Kidney glomerular epithelial cell (primary cell): ENCODE measurements at regions not wholly inside any gene's neighbourhood (a gene's known extent, or its start where the extent isn't known, plus 50 kb on each side); places are given as distances from the start of the nearest gene placed in this dataset.

ENCODE experiments used
- DNase-seq: peaks from one replicate; lab custom pipeline; 2025; lab: John Stamatoyannopoulos, UW

DNA sequence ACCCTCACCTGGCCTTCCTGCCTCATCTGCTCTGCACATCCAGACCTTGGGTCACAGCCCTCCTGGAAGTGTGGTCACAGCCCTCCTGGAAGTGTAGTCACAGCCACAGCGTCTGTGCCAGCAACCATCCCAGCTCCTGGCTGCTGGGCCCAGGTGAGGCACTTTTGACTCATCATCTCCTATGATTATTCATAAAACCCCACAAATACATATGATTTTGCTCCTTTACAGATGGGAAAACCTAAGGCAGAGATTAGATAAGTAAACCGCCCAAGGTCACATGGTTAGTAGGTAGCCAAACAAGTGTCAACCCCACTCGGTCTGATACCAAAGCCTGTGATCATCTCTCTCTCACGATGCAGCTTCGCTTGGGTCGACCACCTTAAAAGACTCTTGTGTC lies 94.3 kb downstream of the PRLHR start:
- DNase-seq: no peak

GRCh38 chr10:118500477-118501104 lies 94.9 kb downstream of the PRLHR start:
- no peak for DNase-seq

DNA sequence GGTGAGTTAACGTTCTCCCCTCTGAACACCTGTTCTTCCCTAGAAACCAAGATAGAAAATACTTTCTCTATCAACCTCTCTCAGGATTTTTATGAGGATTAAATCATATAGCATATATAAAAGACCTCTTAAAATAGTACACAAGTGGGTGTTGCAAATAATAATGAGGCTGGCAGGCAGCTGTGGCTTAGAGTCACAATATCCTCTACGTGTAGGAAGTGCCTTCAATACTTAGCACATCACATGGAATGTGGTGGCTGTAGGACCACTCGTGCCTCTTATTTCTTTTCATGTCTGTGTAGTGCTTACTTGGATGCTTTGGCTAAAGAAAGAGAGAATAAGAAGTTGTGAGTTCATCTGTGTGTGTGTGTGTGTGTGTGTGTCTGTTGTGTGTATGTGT lies 96.3 kb downstream of the PRLHR start:
- DNase-seq: no peak

GRCh38 chr10:118498623-118499022 lies 96.8 kb downstream of the PRLHR start:
- DNase-seq: no peak

DNA sequence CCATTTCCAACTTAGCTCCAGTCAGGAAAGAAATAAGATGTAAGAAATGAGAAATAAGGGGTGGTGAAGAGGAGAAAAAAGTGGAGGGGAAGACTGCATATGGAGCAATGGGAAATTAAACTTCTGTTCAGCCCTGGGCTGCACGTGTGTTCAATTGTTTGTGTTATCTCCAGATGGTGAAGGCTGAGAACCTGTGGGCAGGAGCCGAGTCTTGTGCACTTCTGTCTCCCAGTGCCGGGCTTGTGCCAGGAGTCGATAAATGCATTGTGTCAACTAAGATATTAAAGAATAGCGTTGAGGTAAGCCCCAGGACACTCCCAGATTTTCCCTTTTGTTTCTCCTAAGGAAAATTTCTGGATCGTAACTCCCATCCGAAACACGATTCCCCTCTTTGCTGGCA lies 98.2 kb downstream of the PRLHR start:
- DNase-seq: no peak

- DNase-seq: no peak
These were observed 98.9 kb downstream of the PRLHR start for GRCh38 chr10:118496525-118496924.

DNA sequence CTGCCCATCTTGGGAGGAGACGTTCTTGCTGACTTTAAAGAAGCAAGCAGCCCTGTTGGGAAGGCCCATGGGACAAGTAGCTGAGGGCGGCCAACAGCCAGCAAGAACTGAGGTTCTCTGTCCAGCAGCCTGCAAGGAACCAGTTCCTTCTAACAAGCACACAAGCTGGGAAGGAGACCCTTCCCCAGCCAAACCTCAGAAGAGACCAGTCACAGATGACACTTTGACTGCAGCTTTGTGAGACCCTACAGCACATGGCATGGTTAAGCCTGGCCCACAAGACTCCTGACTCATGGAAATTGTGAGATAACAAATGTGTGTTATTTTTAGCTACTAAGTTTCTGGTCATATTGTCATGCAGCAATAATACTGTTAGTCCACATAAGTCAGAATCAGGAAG lies 99.9 kb downstream of the PRLHR start:
- no peak for DNase-seq

GRCh38 chr10:118491055-118491454 lies 104.4 kb downstream of the PRLHR start:
- DNase-seq: no peak

- no peak for DNase-seq
These were observed 106.5 kb downstream of the PRLHR start for GRCh38 chr10:118488710-118489497.

DNA sequence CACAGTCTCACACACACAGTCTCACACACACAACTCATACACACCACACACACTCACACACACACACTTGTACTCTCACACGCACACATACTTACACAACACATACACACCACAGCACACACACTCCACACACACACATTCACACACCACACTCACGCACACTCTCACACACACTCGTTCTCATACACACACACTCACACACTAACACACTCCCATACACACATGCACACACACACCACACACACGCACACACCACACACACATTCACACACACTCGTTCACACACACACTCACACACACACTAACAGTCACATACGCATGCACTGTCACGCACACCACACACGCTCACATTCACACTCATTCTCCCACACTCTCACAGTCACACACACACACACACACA lies 109.8 kb downstream of the PRLHR start:
- no peak for DNase-seq

DNA sequence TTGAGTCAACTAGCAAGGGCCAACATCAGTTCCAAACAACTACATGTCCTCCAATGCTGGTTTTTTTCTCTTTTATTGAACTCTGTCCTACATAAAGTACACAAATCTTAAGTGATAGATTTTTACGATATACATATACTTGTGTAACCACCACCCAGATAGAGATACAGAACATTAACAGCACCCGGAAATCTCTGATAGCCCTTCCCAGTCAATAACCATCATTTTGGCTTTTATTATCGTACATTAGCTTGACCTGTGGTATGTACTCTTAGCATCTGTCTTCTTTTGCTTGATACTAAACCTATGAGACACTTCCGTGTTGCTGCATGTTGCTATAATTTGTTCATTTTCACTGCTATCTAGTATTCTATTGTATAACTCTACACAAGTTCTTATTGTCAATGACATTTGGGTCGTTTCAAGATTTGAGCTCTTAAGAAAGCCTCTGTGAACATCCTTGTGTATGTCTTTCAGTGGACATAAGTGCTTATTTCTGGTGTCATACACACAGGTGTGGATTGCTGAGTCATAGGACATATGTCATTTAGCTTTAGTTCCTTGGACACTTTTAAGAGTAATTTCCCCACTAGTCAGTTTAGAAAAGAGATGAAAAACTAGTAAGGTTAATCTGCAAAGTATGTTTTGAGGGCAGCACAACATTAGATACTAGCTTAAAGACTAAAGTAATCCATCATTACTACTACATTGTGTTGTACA lies 111.1 kb downstream of the PRLHR start:
- no peak for DNase-seq

- DNase-seq: no peak
These were observed 112.0 kb downstream of the PRLHR start for GRCh38 chr10:118483496-118483895.

- no peak for DNase-seq
These were observed 112.8 kb downstream of the PRLHR start for GRCh38 chr10:118482393-118483331.

GRCh38 chr10:118481871-118482270 lies 113.6 kb downstream of the PRLHR start:
- no peak for DNase-seq

DNA sequence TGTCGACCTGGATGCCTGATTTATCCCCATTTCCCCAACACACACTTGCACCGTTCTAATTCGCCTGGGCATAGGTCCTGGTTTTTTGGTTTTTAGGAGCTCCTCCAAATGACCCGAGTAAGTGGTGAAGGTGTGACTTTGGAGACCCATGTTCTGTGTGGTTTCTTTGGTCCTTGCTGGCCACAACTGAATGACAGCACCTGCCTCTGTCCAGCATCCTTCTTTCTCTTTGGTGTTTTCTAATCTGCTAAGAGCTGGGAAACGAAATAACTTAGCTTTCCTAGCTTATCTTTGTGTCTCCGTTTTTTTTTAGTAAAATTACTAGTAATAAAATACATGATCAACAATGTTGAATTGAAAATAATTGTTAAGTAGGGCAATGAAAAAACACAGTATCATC lies 120.2 kb downstream of the PRLHR start:
- DNase-seq: no peak

- no peak for DNase-seq
These were observed 121.3 kb downstream of the PRLHR start for GRCh38 chr10:118474111-118474510.

DNA sequence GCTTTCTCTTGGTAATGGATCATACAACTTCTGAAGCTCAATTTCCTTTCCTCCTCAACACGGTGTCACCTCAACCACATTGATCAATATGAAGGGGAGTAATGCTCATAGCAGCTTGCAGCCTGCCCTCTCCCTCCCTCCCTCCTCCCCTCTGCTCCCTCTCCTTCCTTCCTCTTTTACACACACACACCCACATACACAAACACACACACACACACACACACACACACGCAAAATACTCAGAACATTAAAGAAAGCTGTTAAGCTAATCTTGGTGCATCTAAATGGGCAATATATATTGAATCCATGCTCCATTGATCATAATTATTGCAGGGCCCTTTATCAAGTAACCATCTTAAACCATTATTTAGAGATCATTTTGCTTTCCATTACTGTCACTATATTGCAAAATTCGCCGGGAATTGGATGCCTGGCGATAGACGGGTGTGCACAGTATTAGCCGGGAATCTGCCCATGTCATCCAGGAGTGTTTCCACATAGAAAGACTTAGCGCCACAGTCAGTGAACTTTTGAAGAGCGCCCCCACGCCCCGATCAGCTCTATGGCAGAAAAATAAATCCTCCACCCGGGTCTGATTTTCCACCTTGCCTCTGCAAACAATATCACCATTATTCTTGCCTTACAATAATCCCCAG lies 122.0 kb downstream of the PRLHR start:
- no peak for DNase-seq

DNA sequence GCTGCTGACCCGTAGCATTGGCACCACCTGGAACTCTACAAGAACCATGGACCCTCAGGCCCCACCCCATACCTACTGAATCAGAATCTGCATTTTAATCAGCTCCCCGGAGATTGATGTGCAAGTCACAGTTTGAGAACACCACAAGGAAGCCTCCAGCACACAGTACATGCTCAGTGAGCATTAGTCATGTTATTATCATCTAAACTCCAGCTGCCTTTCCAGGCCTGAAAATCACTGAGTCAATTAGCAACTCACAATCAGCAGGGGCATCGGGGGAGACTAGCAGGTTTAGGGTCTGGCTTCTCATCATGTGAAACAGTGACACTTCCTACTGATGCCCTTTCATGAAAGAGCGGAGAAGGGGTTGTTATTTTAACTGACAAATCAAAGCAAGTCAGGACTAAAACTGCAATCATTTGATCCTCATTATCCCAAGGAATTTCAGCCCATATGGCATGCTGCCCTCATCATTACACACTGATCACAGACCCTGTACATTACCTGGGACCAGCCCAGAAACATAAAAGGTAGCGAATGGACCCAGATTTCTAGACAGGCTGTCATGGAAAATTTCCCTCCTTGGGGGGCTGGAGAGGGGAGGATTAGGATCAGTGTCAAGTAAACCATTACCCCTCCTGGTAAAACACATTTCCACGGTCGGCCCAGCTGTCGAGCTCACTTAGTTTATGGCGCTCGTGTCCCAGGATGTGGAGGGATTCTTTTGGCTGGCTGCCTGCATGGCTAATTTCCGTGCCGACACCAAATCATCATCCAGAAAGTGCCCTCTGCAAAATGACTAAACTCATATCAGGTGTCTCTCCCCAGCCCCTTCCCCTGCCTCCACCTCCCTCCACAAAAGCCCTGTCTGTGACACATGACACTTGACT lies 122.8 kb downstream of the PRLHR start:
- no peak for DNase-seq

DNA sequence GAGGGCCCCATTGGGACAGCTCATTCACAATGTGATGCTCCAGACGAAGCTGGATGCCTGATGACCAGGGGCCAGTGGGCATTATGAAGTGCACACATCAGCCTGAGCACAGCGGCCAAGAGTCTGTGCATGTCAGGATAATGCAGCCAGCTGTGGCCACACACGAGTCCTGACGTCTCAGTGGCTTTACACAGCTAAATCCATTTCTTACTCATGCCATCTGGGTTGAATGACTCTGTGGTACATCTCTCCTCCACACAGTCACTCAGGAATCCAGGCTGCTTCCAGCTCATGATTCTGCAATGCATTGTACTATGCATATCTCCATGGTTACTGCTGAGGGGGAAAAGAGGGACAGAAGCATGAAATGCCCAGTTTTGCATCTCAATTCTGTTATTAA lies 123.6 kb downstream of the PRLHR start:
- DNase-seq: no peak

- no peak for DNase-seq
These were observed 125.0 kb downstream of the PRLHR start for GRCh38 chr10:118470470-118470869.
